Muscle of arm (tissue), 1 donor: ENCODE measurements at regions not wholly inside any gene's neighbourhood (a gene's known extent, or its start where the extent isn't known, plus 50 kb on each side); places are given as distances from the start of the nearest gene placed in this dataset.
"Not testable (repeated sequence)": the region's sequence is repeated elsewhere in the genome, so short reads cannot be mapped to it uniquely, and the experiment has no call there.

Experiments
- DNase-seq: peaks from one replicate; pipeline ENCODE4 v3.0.0-alpha.2; 2013

DNA sequence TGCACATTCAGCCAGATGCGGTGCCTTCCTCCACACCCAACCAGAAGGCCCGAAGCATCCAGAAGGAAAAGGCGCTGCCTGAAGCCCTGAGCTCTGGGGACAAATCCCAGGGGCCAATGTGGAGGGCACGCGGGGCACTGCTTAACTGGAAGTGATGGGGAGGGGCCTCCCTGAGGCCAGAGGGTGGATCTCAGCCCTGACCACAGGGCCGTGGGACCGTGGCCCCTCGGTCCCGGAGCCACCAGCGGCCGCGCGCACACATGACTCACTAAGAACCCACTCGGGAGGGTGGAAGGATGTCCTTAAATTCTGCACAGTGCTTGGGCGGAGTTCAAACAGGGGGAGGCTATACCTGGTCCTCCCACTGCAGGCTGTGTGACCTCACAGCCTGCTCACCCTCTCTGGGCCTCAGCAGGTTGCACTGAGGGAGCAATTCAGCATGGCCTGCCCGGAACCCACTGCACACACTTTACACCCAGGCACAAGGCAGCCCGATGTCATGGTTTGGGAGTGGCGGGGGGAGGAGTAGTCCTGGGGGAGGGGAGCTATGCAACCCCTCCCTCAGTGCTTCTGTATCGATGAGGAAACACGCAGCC is 89.5 kb downstream of the RFLNA start:
- DNase-seq = no peak

DNA sequence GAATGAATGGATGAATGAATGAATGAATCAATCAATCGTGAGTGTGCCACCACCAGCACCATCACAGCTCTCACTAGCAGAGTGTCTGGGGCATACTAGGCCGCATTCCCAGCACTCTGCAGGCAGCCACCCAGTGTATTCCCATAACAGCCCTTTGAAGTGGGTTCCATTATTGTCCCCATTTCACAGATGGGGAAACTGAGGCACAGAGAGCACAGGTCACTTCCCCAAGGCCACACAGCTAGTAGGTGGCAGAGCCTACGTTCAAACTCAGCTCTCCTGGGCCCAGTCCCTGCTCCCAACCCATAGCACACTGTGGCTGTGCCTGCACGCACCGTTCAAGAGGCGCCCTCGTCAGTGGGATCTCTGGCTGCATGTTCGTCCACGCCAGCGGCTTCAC is 88.1 kb downstream of the RFLNA start:
- DNase-seq = no peak

DNA sequence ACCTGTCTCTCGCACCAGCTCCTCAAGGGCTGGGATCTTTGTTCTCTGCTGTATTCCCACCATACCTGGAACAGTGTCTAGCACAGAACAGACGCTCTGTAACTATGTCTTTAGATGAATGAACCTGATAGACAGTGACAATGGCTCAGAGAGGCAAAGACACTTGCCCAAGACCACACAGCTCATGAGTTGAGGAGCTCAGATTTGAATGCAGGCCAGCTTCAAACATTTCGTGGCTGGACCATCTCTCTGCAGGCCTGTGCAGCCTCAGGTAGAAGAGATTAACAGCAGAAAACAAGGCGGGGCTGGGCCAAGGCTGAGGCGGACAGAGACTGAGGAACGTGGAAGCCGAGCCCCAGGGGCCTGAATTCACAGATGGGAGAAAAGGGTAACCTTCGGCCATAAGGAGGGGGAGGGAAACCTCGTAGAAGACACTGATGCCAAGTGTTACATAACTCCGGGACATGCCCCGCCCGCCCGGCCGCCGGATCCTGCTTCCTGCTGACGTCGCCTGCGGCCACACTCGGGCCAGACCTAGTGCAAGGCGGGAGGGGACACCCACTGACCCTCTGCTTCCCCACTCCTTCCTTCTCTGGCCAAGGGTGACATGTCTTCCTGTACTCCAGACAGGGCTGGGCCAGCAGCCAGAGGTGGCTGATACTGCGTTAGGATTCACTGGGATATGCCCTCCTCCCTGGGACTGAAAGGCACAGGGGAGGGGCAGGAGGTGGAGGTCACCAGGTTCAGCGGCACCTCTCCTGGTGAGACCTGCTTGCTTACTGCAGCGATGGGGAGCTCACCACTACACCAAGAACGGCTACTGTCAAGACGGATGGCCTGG is 86.8 kb downstream of the RFLNA start:
- peak; percentile 72 for DNase-seq

DNA sequence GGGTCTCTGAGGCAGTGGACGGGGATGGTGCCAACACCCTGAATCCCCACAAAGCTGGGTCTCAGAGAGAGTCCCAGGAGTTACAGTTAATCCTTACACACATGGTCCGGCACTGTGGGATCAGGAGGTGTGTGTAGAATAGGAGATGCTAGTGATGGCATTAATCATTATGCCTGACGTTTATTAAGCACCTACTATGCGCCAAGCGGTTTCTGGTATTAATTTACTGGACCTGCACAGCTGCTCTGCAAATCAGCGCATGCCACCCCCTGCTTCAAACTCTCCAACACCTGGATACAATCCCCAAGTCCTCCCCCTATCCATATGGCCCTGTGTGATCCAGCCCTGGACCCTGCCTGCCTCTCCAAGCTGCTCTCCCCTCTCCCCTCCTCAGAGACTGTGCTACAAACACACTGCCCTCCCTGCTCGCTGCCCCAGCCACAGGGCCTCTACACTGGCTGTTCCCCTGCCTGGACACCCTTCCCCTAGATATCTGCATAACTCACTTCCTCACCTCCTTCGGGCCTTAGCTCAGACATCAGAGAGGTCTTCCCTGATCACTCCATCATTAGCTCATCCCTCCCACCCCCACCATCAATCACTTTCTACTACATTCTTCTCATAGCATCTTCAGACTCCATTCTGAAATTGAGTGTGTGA is 86.0 kb downstream of the RFLNA start:
- no peak for DNase-seq

DNA sequence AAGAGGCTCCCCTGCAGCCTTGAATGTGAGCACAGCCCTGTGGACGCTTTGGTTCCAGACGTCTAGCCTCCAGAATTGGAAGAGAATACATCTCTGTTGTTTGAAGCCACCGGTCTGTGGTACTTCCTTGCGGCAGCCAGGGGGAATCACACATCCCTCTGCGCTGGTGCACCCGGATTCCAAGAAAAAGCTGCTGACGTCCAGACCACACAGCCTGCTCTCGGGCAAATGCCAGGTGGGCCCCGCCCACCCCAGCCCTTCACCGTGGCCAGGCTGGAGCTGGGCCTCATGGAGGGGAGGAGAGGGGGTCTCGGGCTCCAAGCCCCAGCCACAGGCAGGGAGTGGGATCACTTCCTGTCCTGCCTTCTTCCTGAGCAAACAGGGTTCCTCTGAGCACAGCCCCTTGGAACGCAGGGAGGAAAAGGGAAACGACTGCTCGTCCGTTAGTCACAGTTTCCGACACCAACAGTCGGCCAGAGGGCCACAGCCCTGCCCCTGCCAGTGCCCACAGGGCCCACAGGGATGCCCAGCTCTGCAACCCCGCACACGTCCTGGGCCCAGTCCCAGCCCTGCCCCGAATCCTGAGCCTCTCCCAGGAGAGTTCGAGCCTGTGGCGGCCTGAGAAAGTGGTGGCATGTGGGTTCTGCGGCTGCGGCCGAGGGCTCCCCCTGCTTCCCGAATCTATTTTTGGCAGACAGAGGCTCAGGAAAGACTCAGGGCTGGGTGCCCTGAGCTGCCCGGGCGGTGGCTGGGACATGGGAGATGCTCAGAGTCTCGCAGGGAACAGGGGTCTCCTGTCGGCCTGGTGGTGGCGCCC is 85.3 kb downstream of the RFLNA start:
- DNase-seq = peak; percentile 81

DNA sequence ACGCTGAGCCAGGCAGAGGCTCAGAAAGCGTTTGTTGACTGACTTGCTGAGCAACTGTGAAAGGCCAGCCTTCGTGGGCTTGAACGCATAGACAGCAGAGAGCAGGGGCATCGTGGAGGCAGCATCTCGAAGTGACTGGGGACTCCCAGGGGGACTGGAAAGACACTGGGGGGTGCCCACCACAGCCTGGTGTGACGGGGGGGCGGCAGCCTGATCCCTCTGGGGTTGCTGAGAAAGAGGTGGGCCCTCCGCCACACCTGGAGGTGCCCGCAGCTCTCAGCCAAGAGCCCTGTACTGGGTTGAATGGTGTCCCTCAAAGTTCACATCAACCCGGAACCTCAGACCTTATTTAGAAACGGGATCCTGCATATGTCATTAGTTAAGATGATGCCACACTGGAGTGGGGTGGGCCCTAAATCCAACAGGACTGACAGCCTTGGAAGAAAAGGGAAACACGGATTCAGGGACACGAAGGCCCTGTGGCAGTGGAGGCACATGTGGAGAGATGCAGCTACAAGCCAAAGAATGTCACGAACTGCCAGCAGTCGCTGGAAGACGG is 84.6 kb downstream of the RFLNA start:
- no peak for DNase-seq

DNA sequence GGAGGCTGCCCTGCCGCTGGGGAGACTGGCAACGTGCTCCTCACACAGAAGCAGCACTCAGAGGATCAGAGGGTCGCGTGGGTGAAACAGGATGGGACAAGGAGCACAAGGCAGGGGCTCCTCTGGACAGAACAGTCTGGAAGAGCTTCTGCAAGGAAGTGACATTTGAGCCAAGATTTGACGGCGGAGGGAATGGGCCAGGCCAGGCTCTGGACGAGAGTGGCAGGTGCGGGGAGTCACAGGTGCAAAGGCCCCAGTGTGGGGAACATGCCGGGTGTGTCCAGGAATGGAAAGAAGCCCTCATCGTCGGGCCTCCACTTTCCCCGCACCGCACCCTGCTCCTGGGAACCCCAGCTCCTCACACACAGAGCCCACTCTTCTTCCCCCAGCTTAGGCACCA is 84.0 kb downstream of the RFLNA start:
- no peak for DNase-seq

DNA sequence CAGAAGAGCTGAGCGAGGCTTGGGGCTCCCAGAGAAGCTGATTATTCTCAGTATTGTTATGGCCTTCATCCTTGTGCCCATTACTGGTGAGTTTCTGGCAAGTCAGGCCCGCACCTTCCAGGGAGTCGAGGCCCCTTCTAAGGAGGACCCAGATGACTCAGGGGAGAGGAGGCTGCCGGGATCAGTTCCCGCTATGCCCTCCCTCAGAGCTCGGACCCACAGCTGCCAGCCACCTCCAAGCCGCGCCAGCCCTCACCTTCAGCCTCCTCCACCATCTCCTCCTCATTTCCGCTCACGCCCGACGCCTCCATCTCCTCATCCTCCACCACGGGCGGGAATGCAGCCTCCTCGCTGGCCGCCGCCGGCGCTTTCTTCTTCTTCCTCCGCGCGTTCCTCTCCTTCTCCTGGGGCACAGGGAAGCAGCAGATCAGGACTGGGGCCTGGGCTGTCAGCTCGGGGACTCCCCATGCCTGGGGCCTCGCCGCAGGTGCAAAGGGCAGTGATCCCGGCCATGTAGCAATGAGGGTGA is 83.2 kb downstream of the RFLNA start:
- DNase-seq = no peak

DNA sequence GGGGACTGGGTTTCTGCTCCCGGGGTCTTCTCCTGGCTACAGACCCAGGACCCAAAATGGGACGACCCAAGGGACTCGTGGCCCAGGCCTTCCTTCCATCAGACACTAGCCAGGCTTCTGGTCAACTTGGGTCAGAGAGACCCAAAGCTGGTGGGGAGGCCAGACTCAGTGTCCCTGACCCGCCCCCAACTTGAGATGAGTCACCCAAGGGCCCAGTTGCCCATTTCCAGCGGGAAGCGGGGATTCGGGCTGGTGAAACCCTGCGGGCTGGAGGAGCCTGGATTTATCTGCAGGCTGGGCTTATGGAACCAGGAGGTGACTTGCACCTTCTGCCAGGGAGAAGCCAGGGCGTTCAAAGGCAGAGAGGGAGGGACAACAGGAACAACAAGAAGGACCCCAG is 81.5 kb downstream of the RFLNA start:
- DNase-seq = no peak

DNA sequence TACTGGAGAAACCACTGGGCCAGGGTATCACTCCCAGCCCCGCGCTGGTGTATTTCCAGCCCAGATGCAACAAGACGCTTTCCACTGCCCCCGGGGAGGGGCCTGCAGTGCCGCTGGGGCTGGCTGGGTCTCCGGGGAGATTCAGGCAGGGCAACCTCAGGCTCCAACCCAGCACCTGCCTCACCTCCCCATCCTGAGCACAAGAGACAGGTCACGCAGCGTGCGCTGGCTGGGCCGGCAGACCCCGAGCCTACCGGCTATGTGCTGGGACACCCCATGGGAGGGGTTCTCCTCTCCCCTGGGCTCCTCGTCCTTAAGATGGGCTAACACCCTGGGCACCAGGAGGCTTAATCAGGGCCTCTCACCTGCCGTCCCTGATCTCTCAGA is 80.9 kb downstream of the RFLNA start:
- DNase-seq = no peak

DNA sequence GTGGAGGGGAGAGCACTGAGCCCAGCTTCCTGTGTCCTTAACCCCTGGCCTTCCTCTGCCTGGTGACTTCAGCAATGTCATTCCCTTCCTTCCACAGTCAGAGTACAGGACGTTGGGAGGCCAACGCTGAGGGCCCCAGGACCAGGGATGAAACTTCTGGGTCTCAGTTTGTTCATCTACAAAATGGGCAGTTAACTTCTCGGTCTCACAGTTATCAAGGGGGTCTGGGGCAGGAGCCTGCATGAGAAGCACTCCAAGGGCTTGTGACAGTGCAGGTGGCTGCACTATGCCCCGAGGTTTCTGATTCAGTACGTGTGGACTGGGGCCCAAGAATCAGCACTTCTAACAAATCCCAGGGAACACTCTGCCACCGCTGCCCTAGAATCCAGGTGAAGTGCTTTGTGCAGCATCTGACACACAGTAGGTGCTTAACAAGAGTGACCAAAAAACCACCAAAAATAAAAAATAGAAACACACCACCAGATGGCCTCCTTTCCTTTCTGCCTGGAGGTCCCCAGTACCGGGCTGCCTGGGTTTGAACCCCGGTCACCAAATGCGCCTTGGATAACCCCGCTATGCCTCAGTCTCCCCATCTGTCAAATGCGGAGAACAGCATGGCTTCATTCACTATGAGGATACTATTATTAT is 80.4 kb downstream of the RFLNA start:
- DNase-seq = no peak

DNA sequence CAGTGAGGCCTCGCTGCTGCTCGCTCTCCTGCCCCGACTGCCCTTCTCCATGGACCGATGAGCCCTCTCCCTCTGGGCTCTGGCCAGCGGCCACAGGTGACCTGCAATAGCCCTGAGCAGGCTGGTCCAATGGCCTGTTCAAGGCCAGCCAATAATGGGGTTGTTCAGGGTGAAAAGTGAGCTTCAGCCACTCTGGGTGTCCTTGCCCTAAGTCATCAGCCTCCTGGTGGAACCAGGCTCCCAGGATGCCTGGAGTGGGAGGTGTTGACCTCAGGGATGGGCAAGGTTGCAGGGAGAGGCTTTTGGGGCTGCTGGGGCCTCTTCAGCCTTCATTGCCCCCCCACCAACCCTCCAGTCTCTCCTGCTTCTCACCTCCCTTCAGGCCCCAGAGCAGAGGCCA is 79.7 kb downstream of the RFLNA start:
- no peak for DNase-seq

DNA sequence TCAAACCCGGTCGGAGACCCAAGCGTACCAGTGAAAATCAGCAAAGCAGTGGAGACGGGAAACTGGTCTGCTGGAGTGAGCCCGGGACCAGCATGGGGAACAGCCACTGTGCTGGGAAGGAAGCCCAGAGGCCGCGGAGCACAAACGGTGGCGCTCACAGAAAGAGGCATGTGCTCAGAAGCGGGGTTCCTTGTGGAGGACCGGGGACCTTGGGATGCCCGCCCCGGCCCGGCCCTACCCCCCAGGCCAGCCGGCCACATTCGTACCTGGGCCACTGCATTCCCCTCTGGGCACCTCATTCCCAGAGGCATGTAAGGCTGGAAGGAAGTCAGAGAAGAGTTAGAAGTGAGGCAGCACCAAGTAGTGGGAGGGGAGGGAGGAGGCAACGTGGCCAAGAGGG is 79.3 kb downstream of the RFLNA start:
- no peak for DNase-seq

DNA sequence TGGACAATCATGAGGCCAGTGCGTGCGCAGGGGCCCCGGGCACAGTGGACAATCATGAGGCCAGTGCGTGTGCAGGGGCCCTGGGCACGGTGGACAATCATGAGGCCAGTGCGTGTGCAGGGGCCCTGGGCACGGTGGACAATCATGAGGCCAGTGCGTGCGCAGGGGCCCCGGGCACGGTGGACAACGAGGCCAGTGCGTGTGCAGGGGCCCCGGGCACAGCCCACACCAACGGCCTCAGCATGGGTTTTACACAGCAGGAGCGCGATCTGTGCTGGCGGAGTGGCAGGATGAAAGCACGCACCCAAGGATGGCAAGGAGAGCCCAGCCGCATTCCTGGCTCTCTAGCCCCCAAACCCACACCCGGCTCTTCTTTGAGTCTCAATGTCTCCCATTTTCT is 78.8 kb downstream of the RFLNA start:
- not testable (repeated sequence) for DNase-seq

DNA sequence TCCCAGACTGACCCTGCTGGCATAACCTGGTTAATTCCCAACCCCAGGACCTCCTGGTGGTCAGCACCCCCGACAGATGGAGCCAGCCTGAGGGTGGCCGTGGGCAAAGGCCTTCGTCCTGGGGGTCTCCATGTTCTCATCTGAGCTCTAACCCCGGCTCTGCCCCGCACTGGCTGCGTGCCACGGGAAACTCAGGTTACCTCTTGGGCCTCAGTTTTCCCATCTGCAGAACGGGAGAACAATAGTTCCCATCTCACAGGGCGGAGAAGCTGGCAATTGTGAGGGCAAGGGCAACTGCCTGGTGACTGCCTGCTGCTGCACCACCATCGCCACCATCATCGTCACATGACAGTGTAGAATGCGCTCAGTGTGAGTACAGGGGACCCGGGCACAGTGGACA is 77.9 kb downstream of the RFLNA start:
- DNase-seq = no peak

DNA sequence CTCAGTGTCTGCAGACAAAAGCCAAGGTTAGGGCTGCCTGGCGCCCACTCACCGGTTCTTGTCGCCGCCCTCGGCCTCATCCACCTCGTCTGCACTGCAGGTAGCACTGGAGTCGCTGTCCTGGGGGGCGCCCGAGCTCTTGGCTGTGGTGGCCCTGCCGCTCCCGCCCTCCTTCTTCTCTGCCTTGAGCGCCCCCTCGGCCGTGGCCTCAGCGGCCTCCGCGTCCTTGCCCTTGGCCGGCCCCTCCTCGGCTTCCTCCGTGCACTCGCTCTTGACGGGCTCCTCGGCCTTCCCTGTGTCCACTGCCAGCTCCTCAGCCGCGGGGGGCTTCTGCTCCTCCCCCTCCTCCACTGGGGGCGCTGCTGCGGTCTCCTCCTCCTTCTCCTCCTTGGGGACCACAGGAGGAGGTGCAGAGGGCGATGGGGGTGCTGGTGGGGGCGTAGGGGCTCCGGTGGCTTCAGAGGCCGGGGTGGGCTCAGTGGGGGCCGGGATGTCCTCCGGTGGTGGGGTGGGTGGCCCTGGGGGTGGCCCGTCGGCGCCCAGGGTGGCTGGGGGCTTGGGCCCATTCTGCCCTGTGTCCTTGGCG is 77.2 kb downstream of the RFLNA start:
- DNase-seq = no peak

DNA sequence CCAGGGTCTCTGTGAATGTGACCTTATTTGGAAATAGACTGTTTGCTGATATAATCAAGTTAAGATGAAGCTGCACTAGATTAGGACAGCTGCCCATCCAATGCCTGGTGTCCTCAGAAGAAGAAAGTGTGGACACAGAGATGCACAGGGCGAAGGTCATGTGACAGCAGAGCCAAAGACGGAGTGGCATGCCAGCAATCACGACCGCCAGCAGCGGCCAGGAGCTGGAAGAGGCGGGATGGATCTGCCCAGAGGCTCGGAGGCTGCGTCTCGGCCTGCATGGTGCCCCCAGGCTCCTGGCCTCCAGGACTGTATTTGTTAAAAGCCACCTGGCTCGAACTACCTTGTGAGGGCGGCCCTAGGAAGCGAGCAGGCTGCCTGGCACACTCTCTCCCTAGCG is 76.5 kb downstream of the RFLNA start:
- DNase-seq = no peak

DNA sequence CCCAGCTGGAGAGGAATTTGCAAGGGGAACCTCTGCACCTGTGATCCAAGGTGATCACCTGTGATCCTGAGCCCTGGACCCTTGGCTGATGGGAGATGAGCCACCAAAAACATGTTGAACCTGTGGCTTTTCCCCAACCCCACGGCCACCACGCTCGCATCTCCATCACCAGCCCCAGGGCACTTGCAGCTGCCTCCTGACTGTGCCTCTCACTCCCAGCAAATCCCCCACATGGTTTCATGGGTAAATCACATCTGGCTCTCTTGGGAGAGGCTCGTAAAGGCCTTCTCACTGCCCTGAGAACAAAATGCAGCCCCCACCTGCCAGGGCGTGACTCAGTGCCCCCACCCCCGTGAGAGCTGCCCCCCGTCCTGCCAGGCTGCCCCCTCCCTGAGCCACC is 76.0 kb downstream of the RFLNA start:
- no peak for DNase-seq

DNA sequence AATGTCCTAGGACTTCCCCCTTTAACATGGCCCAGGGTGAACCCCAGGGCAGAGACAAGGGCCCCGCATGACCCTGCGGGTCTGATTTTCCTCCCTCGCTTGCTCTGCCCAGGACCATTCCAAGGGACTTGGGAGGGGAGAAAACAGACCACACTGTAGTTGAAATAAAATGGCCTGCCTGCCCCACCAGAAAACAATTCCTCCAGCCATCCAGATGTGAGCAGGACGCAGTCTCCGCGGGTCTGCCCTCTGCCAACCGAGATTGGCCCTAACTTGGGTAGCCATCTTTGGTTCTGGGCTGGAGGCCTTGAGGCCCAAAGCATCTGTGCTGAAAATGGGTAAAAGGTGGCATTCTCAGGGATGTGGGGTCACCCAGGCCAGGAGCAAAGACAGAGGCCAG is 75.5 kb downstream of the RFLNA start:
- DNase-seq = no peak

DNA sequence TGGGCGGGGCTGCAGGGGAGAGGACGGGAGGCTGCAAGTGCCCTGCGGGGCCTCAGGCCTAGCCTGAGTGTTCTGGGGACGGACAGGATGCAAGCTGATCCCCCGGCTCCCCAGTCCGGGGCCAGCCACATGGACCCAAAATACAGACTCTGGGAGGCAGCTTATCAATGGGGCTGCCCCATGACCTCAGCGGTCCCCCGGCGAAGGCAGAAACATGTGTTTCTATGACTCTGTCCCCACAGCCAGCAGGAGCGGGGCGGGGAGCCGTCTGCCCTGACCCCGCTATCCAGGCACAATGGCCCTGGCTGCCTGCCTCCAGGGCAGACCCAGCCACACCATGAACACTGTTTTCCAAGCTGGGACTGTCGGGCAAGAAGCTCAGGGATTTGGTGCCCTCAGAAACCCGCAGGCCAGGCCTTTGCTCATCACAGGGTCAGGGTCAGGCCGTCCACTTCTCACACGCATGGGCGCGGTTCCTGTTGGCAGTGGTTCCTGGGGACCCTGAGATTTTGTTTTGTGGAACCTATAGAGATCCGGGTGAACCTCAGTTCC is 75.0 kb downstream of the RFLNA start:
- no peak for DNase-seq
